ENCODE measurements at regions not wholly inside any gene's neighbourhood (a gene's known extent, or its start where the extent isn't known, plus 50 kb on each side); places are given as distances from the start of the nearest gene placed in this dataset.
"Not testable (repeated sequence)": the region's sequence is repeated elsewhere in the genome, so short reads cannot be mapped to it uniquely, and the experiment has no call there.

- no peak for DNase-seq
These were observed 1323.1 kb upstream of the CITED2 start for GRCh38 chr6:140697585-140697984.

GRCh38 chr6:140684776-140685550 lies 1310.5 kb upstream of the CITED2 start:
- DNase-seq, result no peak

- no peak for DNase-seq
These were observed 1303.5 kb upstream of the CITED2 start for GRCh38 chr6:140677781-140678528.

GRCh38 chr6:140671926-140672325 lies 1297.5 kb upstream of the CITED2 start:
- peak in 1 of 2 donors; percentile 25 for DNase-seq

- no peak for DNase-seq
These were observed 1295.6 kb upstream of the CITED2 start for GRCh38 chr6:140670021-140670420.

GRCh38 chr6:140669321-140669720 lies 1294.9 kb upstream of the CITED2 start:
- no peak for DNase-seq

GRCh38 chr6:140663772-140664171 lies 1289.3 kb upstream of the CITED2 start:
- DNase-seq, result no peak

GRCh38 chr6:140663094-140663493 lies 1288.6 kb upstream of the CITED2 start:
- DNase-seq, result no peak

GRCh38 chr6:140661691-140662090 lies 1287.2 kb upstream of the CITED2 start:
- no peak for DNase-seq

- DNase-seq, result no peak
These were observed 1285.8 kb upstream of the CITED2 start for GRCh38 chr6:140660295-140660694.

- no peak for DNase-seq
These were observed 1279.5 kb upstream of the CITED2 start for GRCh38 chr6:140653972-140654371.

- no peak for DNase-seq
These were observed 1279.1 kb upstream of the CITED2 start for GRCh38 chr6:140653506-140653905.

- not testable (repeated sequence) for DNase-seq
These were observed 1275.1 kb upstream of the CITED2 start for GRCh38 chr6:140649502-140649901.

GRCh38 chr6:140647322-140647721 lies 1272.9 kb upstream of the CITED2 start:
- not testable (repeated sequence) for DNase-seq

- no peak for DNase-seq
These were observed 1269.6 kb upstream of the CITED2 start for GRCh38 chr6:140644017-140644416.

- no peak for DNase-seq
These were observed 1267.0 kb upstream of the CITED2 start for GRCh38 chr6:140641412-140641811.

- DNase-seq, result no peak
These were observed 1262.5 kb upstream of the CITED2 start for GRCh38 chr6:140636908-140637402.

- DNase-seq, result no peak
These were observed 1261.9 kb upstream of the CITED2 start for GRCh38 chr6:140636271-140636907.

- no peak for DNase-seq
These were observed 1252.6 kb upstream of the CITED2 start for GRCh38 chr6:140627002-140627401.

GRCh38 chr6:140623498-140623897 lies 1249.0 kb upstream of the CITED2 start:
- DNase-seq, result no peak

GRCh38 chr6:140620496-140620895 lies 1246.0 kb upstream of the CITED2 start:
- no peak for DNase-seq

- no peak for DNase-seq
These were observed 1235.5 kb upstream of the CITED2 start for GRCh38 chr6:140609956-140610355.

- DNase-seq, result no peak
These were observed 1234.9 kb upstream of the CITED2 start for GRCh38 chr6:140609321-140609720.

GRCh38 chr6:140604786-140605185 lies 1230.3 kb upstream of the CITED2 start:
- DNase-seq, result no peak
